H1 (cell line): ENCODE measurements at regions not wholly inside any gene's neighbourhood (a gene's known extent, or its start where the extent isn't known, plus 50 kb on each side); places are given as distances from the start of the nearest gene placed in this dataset.

Experiments used
- CTCF ChIP-seq, 3 experiments: IDR thresholded peaks; 1 replicate in 2 of 3; 2 replicates in 1 of 3; pipeline versions ENCODE4 v1.5.1 to v1.6.1; 2011; ENCODE audit warnings: low read length in 3 of 3, mild to moderate bottlenecking in 3 of 3, inconsistent platforms in 2 of 3, low read depth in 1 of 3, moderate library complexity in 1 of 3; ENCODE audit not compliant: insufficient read depth in 1 of 3; ENCODE audit errors: control extremely low read depth in 1 of 3
- EZH2 ChIP-seq: fragments of 200-600 bp; sonication (generic); IDR thresholded peaks from 2 replicates; pipeline ENCODE4 v1.7.1; 2012; ENCODE audit warnings: low read depth, mild to moderate bottlenecking, moderate library complexity, low read length, inconsistent platforms; ENCODE audit not compliant: severe bottlenecking
- FOSL1 ChIP-seq: IDR thresholded peaks from 2 replicates; pipeline ENCODE4 v1.6.1; 2011; ENCODE audit warnings: mild to moderate bottlenecking, low read depth, low read length, moderate library complexity; ENCODE audit not compliant: insufficient read depth
- JUND ChIP-seq: IDR thresholded peaks from 2 replicates; pipeline ENCODE4 v1.6.1; 2011; ENCODE audit warnings: mild to moderate bottlenecking, improper control_type of control experiment, low read length
- POLR2A ChIP-seq, 2 experiments: IDR thresholded peaks; 1 replicate in 1 of 2; 2 replicates in 1 of 2; pipeline ENCODE4 v1.6.1; 2011; ENCODE audit warnings: low read depth in 2 of 2, low read length in 2 of 2, mild to moderate bottlenecking in 2 of 2; ENCODE audit errors: control extremely low read depth in 1 of 2
- RAD21 ChIP-seq, 2 experiments: IDR thresholded peaks in 1 of 2; conservative IDR thresholded peaks in 1 of 2; 2 replicates each; pipeline ENCODE4 v1.6.1; 2011; ENCODE audit warnings: low read depth in 2 of 2, low read length in 2 of 2, improper control_type of control experiment in 1 of 2, inconsistent platforms in 1 of 2, mild to moderate bottlenecking in 1 of 2, moderate library complexity in 1 of 2
- TAF1 ChIP-seq: IDR thresholded peaks from 2 replicates; pipeline ENCODE4 v1.6.1; 2011; ENCODE audit warnings: mild to moderate bottlenecking, low read depth, low read length
- ZNF274 ChIP-seq: IDR thresholded peaks from 2 replicates; pipeline ENCODE4 v1.7.0; 2012; ENCODE audit warnings: low read length, borderline replicate concordance; ENCODE audit errors: extremely low read depth

- TF ChIP-seq RAD21 (IDR thresholded peaks at IDR 0.05 in 1 of 2, conservative IDR thresholded peaks at IDR 0.05 in 1 of 2; ENCODE audit: low read depth in 2 of 2, low read length in 2 of 2), result no peak
- no peak for TF ChIP-seq CTCF (IDR thresholded peaks at IDR 0.05; ENCODE audit: control extremely low read depth in 1 of 3, insufficient read depth in 1 of 3, low read depth in 1 of 3, low read length in 3 of 3)
- TF ChIP-seq POLR2A (IDR thresholded peaks at IDR 0.05; ENCODE audit: control extremely low read depth in 1 of 2, low read depth in 2 of 2, low read length in 2 of 2), result no peak
- TF ChIP-seq JUND, result no peak
- TF ChIP-seq ZNF274, result no peak
- TF ChIP-seq EZH2, result no peak
- no peak for TF ChIP-seq TAF1
- TF ChIP-seq FOSL1, result no peak
These were observed 93.8 kb upstream of the CLCN4 start for GRCh38 chrX:10062980-10063379.
